ENCODE measurements at regions not wholly inside any gene's neighbourhood (a gene's known extent, or its start where the extent isn't known, plus 50 kb on each side); places are given as distances from the start of the nearest gene placed in this dataset.

DNA sequence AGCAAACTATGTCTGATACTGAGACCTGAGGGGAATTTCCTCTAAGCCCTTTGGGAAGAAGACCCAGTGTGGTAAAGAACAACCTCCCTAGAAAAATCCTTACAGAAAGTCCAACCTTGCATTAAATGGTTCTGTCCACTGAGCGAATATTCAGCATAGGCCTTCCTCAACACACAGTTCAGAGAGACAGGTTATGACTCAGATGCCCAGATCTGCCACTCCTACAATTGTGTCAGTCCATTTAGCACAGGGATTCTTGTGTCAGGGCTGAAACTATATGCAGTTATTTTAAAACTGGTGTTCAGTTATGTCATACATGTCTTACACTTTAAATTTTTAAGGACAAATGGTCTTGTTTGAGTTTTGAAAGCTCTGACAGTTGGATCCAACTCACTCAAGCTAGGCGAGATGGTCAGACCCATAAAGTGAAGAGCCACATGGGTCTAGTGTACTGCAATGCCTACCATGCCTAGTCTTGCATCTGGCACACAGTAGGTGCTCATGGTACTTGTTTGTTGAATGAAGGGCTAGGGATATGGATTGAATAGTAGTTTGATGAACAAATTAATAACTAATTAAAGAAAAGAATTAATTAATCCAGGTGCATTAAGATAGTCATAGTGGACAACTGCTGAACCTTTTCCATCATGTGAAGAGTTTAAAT, 207.5 kb upstream of the PWP1 start:
- H3K27ac ChIP-seq: no peak overlapping the region
- no peak for TF ChIP-seq ZFX (IDR thresholded peaks at IDR 0.05)

DNA sequence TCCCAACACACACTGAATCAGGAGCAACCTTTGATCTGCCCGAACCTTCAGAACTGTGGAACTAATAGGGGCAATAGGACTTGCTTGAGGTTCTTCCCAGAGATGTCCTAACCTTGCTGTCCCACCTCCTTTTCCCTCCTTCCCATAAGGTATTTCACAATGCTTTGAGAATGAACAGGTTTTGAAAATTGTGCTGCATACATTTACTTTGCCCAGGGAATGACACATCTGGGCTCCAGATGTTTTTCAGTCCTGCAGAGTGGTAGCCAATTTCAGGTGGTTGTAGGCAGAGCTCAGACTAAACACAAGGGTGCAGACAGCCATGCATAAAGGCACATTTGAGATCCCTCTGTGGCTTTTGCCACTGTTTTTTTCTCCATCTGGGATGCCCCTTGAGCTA, 206.7 kb upstream of the PWP1 start:
- TF ChIP-seq ZFX (IDR thresholded peaks at IDR 0.05): no peak

DNA sequence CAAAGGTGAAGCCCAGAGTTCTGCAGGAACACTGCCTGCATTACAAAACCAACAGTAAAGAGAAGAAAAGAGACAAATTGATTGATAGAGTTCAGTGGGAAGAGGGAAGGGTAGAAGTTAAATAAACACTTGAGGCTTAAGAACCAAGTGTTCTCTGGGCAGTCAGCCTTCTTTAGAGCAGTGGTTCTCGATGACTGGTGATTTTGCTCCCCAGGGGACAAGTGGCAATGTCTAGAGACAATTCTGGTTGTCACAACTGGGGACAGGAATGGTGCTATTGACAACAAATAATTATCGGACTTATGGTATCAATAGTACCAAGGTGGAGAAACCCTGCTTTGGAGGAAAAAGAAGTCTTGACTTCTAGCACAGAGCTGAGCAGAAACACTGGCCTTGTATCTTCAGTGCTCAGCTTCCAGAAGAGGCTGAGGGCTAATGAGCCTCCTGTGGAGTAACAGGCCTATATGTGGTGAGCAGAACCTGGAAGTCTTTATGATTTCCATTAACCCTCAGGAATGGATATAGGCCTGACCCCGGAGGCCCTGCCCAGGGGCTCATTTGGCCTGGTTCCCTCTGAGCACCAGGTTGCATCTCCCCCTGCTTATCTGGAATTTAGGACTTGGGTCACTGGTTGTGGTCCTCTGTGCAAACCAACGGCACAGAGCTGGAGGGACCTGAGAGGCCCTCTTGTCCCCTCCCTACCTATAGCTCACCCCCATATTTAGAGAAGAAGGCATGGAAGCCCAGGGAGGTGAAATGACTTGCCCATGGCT, 204.6 kb upstream of the PWP1 start:
- TF ChIP-seq, protein P1, sequence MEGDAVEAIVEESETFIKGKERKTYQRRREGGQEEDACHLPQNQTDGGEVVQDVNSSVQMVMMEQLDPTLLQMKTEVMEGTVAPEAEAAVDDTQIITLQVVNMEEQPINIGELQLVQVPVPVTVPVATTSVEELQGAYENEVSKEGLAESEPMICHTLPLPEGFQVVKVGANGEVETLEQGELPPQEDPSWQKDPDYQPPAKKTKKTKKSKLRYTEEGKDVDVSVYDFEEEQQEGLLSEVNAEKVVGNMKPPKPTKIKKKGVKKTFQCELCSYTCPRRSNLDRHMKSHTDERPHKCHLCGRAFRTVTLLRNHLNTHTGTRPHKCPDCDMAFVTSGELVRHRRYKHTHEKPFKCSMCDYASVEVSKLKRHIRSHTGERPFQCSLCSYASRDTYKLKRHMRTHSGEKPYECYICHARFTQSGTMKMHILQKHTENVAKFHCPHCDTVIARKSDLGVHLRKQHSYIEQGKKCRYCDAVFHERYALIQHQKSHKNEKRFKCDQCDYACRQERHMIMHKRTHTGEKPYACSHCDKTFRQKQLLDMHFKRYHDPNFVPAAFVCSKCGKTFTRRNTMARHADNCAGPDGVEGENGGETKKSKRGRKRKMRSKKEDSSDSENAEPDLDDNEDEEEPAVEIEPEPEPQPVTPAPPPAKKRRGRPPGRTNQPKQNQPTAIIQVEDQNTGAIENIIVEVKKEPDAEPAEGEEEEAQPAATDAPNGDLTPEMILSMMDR (conservative IDR thresholded peaks at IDR 0.05): no peak
- no peak for TF ChIP-seq ZFX (IDR thresholded peaks at IDR 0.05)
- H3K27ac ChIP-seq: no peak overlapping the region

More for the DNA sequence above, 206.7 kb upstream of the PWP1 start:
- no peak overlapping the region for H3K27ac ChIP-seq

GRCh38 chr12:107484230-107484629, 201.4 kb upstream of the PWP1 start:
- no peak for TF ChIP-seq ZFX (IDR thresholded peaks at IDR 0.05)
- TF ChIP-seq, protein P1 (conservative IDR thresholded peaks at IDR 0.05): no peak
- H3K27ac ChIP-seq: no peak overlapping the region

GRCh38 chr12:107484941-107485340, 200.7 kb upstream of the PWP1 start:
- no peak overlapping the region for H3K27ac ChIP-seq
- TF ChIP-seq, protein P1 (conservative IDR thresholded peaks at IDR 0.05): no peak
- TF ChIP-seq ZFX (IDR thresholded peaks at IDR 0.05): no peak

DNA sequence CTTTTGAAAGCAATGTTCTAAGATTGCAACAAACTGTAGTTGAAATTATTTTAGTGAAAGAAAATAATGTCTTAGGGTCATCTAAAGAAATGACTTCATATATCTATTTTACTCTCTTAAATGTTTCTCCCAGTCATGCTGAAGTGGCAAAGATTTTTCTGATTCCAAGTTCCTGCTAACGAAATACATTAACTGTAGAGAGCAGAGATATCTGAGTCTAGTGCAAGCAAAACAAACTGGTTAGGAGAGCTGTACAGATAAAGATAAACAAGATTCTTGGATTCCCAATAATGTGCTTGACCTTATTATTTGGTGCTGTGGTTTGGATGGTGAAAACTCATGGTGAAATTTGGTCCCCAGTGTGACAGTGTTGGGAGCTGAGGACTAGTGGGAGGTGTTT, 199.9 kb upstream of the PWP1 start:
- no peak overlapping the region; the same call in 1 of the 2 replicates for H3K27ac ChIP-seq

GRCh38 chr12:107486140-107486892, 199.3 kb upstream of the PWP1 start:
- H3K27ac ChIP-seq: no peak overlapping the region; the same call in 1 of the 2 replicates
- TF ChIP-seq, protein P1 (conservative IDR thresholded peaks at IDR 0.05): no peak
- TF ChIP-seq ZFX (IDR thresholded peaks at IDR 0.05): no peak

More for the DNA sequence above, 199.9 kb upstream of the PWP1 start:
- TF ChIP-seq ZFX (IDR thresholded peaks at IDR 0.05): no peak
- TF ChIP-seq, protein P1 (conservative IDR thresholded peaks at IDR 0.05): no peak
